ENCODE measurements at regions not wholly inside any gene's neighbourhood (a gene's known extent, or its start where the extent isn't known, plus 50 kb on each side); places are given as distances from the start of the nearest gene placed in this dataset.

GRCh38 chr12:59839514-59839913 is 243.7 kb downstream of the SLC16A7 start:
- DNase-seq (ENCODE audit: low spot score): no peak

GRCh38 chr12:59843260-59843843 is 247.5 kb downstream of the SLC16A7 start:
- no peak for DNase-seq (ENCODE audit: low spot score)

- DNase-seq (ENCODE audit: low spot score): no peak
Measured at GRCh38 chr12:59844750-59845149, 248.9 kb downstream of the SLC16A7 start.

GRCh38 chr12:59845293-59845692 is 249.5 kb downstream of the SLC16A7 start:
- DNase-seq (ENCODE audit: low spot score): no peak

GRCh38 chr12:59847127-59847526 is 251.3 kb downstream of the SLC16A7 start:
- no peak for DNase-seq (ENCODE audit: low spot score)

GRCh38 chr12:59850268-59850667 is 254.4 kb downstream of the SLC16A7 start:
- no peak for DNase-seq (ENCODE audit: low spot score)

- DNase-seq (ENCODE audit: low spot score): no peak
Measured at GRCh38 chr12:59858508-59859170, 262.8 kb downstream of the SLC16A7 start.

- DNase-seq (ENCODE audit: low spot score): no peak
Measured at GRCh38 chr12:59859171-59859510, 263.3 kb downstream of the SLC16A7 start.

- DNase-seq (ENCODE audit: low spot score): no peak
Measured at GRCh38 chr12:59861635-59862034, 265.8 kb downstream of the SLC16A7 start.

- no peak for DNase-seq (ENCODE audit: low spot score)
Measured at GRCh38 chr12:59867055-59867454, 271.2 kb downstream of the SLC16A7 start.

- DNase-seq (ENCODE audit: low spot score): no peak
Measured at GRCh38 chr12:59867689-59868088, 271.9 kb downstream of the SLC16A7 start.

GRCh38 chr12:59871779-59872178 is 275.9 kb downstream of the SLC16A7 start:
- no peak for DNase-seq (ENCODE audit: low spot score)

GRCh38 chr12:59873136-59873535 is 277.3 kb downstream of the SLC16A7 start:
- DNase-seq (ENCODE audit: low spot score): no peak

- no peak for DNase-seq (ENCODE audit: low spot score)
Measured at GRCh38 chr12:59874781-59875180, 279.0 kb downstream of the SLC16A7 start.

- DNase-seq (ENCODE audit: low spot score): no peak
Measured at GRCh38 chr12:59886131-59886733, 290.4 kb downstream of the SLC16A7 start.

- DNase-seq (ENCODE audit: low spot score): no peak
Measured at GRCh38 chr12:59887178-59887577, 291.3 kb downstream of the SLC16A7 start.

- DNase-seq (ENCODE audit: low spot score): no peak
Measured at GRCh38 chr12:59890896-59891579, 295.2 kb downstream of the SLC16A7 start.

- no peak for DNase-seq (ENCODE audit: low spot score)
Measured at GRCh38 chr12:59895166-59895775, 299.4 kb downstream of the SLC16A7 start.

- no peak for DNase-seq (ENCODE audit: low spot score)
Measured at GRCh38 chr12:59904874-59905521, 309.2 kb downstream of the SLC16A7 start.

- no peak for DNase-seq (ENCODE audit: low spot score)
Measured at GRCh38 chr12:59911516-59911915, 315.7 kb downstream of the SLC16A7 start.

GRCh38 chr12:59916988-59917387 is 321.2 kb downstream of the SLC16A7 start:
- DNase-seq (ENCODE audit: low spot score): no peak

GRCh38 chr12:59927032-59927431 is 331.2 kb downstream of the SLC16A7 start:
- DNase-seq (ENCODE audit: low spot score): no peak
